HG02642 (cell line): ENCODE measurements at regions not wholly inside any gene's neighbourhood (a gene's known extent, or its start where the extent isn't known, plus 50 kb on each side); places are given as distances from the start of the nearest gene placed in this dataset.
"Not testable (repeated sequence)": the region's sequence is repeated elsewhere in the genome, so short reads cannot be mapped to it uniquely, and the experiment has no call there.

Experiments used
- ATAC-seq: cut with Tn5 transposase; IDR thresholded peaks from one replicate; pipeline ENCODE4 v1.9.1; 2021; ENCODE audit warnings: mild to moderate bottlenecking; ENCODE audit not compliant: unreplicated experiment, poor library complexity

DNA sequence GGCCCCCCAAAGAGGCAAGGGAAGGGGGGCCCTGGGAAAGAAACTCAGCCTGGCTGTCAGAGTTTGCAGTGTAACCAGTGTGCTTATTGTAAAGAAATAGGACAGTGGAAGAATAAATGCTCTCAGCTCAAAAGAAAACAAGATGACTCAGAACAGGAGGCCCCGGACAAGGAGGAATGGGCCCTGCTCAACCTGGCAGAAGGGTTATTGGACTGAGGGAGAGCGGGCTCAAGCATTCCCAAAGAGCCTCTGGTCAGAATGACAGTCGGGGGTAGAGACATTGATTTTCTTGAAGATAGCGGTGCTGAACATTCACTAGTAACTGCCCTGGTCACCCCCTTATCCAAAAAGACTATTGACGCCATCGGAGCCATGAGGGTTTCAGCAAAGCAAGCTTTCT lies 100.4 kb upstream of the OSBPL11 start:
- ATAC-seq: no peak

DNA sequence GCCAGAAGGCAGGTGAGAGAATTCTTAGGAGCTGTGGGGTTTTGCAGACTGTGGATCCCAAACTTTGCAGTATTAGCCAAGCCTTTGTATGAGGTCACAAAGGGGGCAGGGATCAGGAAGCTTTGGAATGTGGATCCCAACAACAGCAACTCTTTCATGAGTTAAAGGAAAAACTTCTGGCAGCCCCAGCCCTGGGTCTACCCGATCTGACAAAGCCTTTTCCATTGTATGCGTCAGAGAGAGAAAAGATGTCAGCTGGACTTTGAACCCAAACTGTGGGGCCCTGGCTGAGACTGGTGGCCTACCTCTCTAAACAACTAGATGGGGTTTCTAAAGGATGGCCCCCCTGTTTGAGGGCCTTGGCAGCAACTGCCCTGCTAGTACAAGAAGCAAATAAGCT lies 101.8 kb upstream of the OSBPL11 start:
- not testable (repeated sequence) for ATAC-seq

DNA sequence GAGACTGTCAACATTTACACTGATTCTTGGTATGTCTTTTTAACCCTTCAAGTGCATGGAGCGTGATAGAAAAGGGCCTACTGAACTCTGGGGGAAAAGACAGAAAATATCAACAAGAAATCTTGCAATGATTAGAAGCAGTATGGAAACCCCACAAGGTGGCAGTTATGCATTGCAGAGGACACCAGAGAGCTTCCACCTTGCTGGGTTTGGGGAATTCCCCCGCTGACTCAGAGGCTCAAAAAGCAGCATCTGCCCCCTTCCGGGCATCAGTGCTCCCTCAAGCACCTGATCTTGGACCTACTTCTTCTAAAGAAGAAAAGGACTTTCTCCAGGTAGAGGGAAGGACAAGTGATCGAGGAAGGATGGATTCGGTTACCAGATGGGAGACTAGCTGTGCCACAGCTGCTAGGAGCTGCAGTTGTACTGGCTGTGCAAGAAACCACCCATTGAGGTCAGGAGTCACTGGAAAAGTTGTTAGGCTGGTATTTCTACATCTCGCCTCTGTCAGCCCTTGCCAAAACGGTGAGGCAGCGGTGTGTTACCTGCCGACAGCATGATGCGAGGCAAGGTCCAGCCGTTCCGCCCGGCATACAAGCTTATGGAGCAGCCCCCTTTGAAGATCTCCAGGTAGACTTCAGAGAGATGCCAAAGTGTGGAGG lies 102.8 kb upstream of the OSBPL11 start:
- ATAC-seq: not testable (repeated sequence)

DNA sequence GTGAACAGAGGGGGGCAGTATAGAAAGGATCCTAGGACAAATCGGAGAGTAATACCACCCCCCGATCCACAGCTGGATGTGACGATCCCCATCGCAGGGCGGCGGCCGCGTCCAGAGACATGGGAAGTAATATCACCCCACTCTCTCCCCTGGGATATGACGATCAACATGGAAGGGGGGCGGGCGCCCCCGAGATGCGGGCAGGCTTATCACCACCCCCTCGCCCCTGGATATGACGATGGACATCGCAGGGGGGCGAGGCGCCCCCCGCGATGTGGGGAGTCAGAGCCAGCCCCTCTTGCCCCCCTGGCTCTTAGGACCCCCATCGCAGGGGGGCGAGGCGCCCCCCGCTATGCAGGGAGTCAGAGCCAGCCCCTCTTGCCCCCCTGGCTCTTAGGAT lies 120.4 kb upstream of the OSBPL11 start:
- no peak for ATAC-seq

DNA sequence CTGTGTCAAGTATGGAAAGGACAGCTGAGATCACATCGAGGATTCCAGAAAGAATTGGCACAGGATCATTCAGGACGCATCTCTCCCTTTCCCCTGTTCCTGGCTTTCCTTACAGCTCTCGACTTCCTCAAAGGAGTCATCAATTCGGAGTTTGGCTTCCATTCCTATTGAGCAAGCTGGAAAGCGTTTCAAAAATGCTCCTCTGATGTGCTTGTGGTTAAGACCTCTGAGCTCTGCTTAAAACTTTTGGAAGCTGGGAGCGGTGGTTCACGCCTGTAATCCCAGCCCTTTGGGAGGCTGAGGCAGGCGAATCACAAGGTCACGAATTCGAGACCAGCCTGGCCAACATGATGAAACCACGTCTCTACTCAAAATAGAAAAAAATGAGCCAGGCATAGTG lies 136.9 kb upstream of the OSBPL11 start:
- not testable (repeated sequence) for ATAC-seq

DNA sequence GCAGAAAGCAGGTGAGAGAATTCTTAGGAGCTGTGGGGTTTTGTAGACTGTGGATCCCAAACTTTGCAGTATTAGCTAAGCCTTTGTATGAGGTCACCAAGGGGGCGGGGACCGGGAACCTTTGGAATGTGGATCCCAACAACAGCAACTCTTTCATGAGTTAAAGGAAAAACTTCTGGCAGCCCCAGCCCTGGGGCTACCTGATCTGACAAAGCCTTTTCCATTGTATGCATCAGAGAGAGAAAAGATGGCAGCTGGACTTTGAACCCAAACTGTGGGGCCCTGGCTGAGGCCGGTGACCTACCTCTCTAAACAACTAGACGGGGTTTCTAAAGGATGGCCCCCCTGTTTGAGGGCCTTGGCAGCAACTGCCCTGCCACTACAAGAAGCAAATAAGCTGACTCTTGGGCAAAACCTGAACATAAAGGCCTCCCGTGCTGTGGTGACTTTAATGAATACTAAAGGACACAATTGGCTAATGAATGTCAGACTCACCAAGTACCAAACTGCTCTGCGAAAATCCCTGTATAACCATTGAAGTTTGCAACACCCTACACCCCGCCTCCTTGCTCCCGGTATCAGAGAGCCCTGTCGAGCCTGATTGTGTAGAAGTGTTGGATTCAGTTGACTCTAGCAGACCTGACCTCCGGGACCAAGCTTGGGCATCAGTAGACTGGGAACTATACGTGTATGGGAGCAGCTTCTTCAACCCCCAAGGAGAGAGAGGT lies 146.9 kb upstream of the OSBPL11 start:
- not testable (repeated sequence) for ATAC-seq

DNA sequence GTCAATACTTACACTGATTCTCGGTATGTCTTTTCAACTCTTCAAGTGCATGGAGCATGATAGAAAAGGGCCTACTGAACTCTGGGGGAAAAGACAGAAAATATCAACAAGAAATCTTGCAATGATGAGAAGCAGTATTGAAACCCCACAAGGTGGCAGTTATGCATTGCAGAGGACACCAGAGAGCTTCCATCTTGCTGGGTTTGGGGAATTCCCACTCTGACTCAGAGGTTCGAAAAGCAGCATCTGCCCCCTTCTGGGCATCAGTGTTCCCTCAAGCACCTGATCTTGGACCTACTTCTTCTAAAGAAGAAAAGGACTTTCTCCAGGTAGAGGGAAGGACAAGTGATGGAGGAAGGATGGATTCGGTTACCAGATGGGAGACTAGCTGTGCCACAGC lies 147.5 kb upstream of the OSBPL11 start:
- ATAC-seq: not testable (repeated sequence)

DNA sequence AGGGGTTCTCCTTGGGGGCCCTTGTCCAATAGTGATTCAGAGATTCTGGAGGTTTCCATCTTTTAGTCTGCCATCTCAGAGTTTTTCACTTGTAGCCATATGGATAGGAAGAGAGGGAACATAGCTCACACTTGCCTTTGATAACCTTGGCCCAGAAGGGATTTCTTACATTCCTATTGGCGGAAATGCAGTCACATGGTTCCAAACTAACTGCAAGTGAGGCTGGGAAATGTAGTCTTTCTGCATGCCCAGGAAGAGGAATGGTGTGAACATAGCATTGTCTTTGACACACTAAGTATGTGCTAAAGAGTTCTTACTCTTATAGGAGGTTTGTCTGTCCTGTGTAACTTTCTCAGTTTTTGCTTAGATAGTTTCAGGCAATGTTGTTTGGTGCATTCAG lies 161.8 kb upstream of the OSBPL11 start:
- ATAC-seq: not testable (repeated sequence)

DNA sequence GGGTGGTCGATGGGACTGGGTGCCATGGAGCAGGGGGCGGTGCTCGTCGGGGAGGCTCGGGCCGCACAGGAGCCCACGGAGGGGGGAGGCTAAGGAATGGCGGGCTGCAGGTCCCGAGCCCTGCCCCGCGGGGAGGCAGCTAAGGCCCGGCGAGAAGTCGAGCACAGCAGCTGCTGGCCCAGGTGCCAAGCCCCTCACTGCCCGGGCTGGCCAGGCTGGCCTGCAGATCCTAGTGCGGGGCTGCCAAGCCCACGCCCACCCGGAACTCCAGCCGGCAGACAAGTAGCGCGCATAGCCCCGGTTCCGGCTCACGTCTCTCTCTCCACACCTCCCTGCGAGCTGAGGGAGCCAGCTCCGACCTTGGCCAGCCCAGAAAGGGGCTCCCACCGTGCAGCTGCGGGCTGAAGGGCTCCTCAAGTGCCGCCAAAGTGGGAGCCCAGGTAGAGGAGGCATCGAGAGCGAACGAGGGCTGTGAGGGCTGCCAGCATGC lies 163.4 kb upstream of the OSBPL11 start:
- not testable (repeated sequence) for ATAC-seq

DNA sequence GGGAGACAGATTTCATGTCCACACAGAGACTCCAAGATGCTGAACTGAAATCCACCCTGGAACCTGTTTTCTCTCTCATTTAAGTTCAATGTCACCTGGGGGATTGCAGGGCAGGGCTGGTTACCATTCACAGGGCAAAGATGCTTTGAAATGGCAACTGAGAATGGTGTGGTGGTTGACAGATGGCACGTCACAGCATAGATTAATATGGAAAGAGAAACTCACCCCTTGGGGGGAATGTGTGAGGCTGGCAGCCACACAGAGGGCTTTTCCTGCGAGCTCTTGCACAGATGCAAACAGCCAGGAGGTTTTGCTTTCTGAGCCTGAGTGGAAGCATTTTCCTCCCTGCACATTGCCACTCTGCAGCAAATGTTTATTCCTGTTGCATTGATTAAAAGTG lies 167.3 kb upstream of the OSBPL11 start:
- not testable (repeated sequence) for ATAC-seq

DNA sequence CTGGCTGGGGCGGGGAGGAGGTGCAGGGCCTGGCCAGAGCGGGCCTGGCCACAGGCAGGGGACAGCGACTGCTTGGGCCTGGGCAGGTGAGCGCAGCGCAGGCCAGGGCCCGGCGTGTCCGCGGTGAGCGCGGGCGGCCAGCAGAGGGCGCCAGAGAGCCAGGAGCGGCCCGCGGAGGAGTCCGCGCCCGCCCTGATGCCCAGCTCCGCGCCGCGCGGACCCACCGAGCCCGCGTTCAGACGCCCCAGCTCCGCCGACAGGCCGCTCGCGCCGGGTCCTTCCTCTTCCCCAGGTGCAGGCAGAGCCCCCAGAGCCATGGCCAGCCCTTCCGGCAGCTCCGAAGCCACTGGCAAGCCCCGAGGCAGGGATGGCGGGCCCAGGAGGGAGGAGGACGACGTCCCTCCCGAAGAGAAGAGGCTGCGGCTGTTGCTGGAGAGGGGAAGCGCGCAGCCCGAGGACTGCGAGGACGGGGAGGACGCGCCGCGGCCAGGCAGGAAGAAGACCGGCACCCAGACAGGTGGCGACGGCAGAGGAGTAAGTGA lies 171.1 kb upstream of the OSBPL11 start:
- not testable (repeated sequence) for ATAC-seq

DNA sequence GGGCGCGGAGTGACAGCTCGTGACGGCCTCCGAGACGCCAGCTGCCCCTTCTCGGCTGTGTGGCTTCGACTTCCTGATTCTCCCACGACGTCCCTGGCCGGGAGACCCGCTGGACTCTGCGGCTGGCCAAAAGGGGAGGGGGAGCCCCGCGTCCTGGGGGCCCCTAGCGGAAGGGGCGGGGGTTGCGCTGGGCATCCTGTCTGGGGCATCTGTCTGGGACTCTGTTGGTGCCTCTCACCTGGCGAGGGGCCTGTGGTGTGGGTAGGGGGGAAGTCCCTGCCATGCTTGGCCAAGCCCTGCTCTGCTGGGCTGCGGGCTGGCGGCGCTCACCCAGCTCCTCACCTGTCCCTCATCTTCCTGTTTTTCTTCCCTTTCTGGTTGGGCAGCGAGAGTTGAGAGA lies 171.6 kb upstream of the OSBPL11 start:
- not testable (repeated sequence) for ATAC-seq

DNA sequence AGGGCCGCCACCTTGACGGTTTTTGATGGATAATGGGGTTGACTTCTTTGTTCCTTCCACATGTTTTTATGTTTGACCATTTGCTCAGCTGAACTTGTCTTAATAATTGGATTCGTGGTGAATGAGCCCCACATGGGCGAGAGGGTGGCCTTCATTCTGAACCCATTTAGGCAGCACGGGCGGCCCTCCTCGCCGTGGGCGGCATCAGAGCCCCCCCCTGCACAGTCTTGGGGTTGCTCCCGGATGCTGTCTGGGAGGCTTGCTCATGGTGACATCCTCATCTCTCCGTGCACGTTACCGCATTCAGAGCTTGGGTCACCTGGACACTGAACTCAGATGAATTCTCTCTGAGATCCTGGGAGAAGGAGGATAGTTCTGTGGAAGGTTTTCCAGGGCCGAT lies 172.3 kb upstream of the OSBPL11 start:
- ATAC-seq: no peak

DNA sequence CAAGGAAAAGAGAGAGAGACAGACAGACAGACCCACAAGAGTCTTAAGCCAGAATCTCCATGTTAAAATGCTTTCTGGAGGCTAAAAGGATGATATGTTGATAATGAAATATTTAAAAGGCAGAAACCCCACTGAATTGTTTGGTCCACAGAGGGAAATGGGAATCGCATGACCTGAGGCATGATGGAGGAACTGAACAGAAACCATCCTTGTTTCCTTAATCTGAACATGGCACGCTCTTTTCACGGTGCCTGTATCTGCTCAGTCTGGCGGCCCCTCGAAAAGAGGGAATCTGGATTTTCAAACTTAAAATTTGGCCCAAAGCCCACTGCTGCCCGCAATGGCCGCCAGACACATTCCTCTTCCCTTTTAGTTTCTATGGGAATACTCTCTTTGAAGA lies 173.5 kb upstream of the OSBPL11 start:
- ATAC-seq: not testable (repeated sequence)

DNA sequence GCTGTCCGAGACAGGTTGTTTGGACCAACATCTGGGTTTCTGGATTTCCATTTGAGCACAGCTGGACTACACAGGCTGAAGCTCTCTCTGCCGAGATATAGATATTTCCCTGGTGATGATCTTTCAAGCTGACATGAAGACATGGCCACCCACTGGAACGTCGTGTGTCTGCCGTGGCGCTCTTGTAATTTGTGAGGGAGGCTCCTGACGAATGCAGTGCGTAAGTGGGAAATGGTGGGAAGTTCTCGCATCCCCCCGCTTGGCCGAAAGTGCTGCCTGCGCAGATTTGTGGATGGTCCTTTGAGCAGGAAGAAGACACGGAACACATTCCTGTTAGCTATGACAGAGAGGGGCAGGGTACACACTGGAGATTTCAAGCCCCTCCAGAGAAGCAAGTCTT lies 176.2 kb upstream of the OSBPL11 start:
- not testable (repeated sequence) for ATAC-seq

DNA sequence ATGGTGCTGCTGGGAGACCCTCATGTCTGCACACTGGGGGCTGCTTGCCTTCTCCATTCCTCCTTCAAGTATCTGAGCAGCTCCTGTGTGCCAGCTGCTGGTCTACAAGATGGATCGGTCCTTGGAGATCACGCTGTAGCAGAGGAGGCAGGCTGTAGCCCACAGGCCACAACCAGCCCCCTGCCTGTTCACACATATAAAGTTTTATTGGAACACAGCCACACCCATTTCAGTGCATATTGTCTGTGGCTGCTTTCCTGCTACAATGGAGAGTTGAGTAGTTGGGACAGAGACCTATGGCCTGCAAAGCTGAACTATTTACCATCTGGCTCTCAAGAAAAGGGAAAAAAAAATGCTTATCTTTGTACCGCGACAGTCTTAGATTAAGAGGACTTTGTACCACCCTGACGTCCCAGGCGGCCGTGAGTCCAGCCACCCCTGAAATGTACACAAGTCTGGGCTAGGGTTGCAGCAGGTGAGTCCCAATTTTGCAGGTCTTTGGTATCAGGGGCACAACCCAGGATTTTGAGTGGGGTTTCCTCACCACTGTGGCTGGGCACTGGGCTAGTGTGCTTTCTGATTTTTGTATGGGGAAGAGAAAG lies 179.2 kb upstream of the OSBPL11 start:
- not testable (repeated sequence) for ATAC-seq

DNA sequence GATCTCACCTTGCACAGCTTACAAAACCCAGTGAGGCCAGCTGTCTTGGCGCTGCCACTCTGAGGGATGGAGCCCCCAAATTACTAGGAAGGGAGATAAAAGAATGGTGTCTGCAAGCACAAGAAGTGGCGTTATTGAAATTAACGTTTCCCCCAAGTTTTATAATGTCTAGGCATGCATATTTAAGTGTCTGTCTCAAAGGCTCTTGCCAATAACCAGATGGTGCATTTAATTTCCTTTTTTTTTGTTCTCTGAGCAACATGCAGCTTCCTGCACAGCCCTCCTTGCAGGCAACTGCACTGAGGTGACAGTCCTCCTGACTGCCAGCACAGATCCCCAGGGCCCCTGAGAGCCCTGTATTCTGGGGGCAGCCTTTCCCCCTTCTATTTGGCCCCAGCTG lies 179.8 kb upstream of the OSBPL11 start:
- not testable (repeated sequence) for ATAC-seq

DNA sequence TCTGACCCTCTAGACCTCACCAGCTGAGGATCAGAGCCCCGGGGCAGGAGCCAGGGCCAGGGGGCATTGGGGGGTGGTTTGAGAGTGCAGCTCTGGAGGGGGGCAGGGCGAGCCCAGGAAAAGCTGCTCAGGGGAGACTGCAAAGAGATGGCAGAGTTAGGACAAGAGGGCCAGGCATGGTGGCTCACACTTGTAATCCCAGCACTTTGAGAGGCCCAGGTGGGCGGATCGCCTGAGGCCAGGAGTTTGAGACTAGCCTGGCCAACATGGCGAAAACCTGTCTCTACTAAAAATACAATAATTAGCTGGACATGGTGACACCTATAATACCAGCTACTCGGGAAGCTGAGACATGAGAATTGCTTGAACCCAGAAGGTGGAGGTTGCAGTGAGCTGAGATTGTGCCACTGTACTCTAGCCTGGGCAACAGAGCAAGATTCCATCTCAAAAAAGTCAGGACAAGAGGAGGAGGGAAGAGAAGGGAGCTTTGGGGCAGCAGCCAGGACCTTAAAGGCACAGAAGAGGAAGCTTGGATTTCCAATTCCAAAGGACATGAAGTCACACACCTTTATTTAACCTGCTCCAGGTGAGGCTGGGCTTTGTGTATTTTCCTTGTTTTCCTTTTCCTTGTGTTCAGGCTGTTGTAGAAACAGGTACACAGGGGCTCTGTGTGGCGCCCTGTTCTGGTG lies 180.5 kb upstream of the OSBPL11 start:
- not testable (repeated sequence) for ATAC-seq

DNA sequence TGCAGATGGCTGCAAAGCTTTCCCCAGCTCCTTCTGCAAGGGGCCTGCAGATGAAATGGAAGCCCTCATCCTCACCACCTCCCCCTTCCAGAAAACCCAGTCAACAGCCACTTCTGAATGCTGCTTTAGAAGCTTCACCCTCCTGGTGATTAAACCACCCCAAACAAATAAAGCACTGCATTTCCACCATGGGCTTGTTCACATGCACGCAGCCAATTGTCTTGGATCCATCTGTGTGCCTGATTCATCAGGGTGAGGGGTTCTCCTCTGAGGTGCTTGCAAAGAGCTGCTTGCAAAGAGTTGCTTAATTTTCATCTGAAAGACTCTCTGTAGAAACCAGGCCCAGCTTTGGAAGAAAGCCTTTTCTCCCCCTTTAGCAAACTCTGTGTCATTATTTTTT lies 184.0 kb upstream of the OSBPL11 start:
- not testable (repeated sequence) for ATAC-seq

DNA sequence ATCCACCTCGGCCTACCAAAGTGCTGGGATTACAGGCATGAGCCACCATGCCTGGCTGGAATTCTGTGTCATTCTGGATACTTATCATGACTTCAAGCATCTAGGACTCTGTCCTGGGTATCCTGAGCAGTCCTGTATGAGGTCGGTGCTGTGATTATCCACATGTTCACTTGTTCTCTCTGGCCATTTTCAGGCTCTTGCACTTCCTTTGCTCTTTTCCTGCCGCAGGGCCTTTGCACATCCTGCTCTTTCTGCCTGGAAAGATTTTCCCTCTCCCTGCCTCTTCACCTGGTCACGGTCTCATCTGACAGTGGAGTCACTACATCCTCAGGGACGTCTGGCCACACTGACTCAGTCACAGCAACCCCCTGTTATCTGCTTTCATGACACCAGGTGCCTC lies 184.6 kb upstream of the OSBPL11 start:
- not testable (repeated sequence) for ATAC-seq
